GM10266 (cell line): ENCODE measurements at regions not wholly inside any gene's neighbourhood (a gene's known extent, or its start where the extent isn't known, plus 50 kb on each side); places are given as distances from the start of the nearest gene placed in this dataset.
"Not testable (repeated sequence)": the region's sequence is repeated elsewhere in the genome, so short reads cannot be mapped to it uniquely, and the experiment has no call there.

Source experiments
- DNase-seq: peaks from one replicate; pipeline ENCODE4 v3.0.0; 2012; ENCODE audit errors: extremely low spot score
- TF ChIP-seq, protein P1 (sequence below): IDR thresholded peaks from 2 replicates; pipeline ENCODE4 v1.5.1; 2012; ENCODE audit warnings: mild to moderate bottlenecking, low read depth; ENCODE audit not compliant: control insufficient read depth, insufficient read depth; ENCODE audit errors: missing control alignments

DNA sequence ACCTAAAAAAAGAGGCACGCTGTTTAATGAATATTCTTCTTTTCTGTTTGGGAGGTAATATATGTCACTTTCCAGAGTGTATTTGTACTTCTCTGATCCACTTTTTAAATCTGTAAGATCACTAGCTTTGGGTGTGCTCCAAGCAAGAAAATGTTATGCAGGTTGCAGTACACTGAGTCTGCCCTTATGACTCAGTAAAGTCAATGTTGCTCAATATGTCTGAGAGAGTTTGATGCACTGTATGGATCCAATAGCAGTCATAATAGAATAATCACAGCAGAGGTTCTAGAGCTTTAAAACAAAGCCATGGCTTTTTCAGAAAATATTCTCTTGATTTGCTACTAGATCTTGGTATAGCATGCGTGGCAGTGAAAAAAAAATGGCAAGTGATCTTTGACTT lies 525.3 kb upstream of the HTR1E start:
- TF ChIP-seq, protein P1, sequence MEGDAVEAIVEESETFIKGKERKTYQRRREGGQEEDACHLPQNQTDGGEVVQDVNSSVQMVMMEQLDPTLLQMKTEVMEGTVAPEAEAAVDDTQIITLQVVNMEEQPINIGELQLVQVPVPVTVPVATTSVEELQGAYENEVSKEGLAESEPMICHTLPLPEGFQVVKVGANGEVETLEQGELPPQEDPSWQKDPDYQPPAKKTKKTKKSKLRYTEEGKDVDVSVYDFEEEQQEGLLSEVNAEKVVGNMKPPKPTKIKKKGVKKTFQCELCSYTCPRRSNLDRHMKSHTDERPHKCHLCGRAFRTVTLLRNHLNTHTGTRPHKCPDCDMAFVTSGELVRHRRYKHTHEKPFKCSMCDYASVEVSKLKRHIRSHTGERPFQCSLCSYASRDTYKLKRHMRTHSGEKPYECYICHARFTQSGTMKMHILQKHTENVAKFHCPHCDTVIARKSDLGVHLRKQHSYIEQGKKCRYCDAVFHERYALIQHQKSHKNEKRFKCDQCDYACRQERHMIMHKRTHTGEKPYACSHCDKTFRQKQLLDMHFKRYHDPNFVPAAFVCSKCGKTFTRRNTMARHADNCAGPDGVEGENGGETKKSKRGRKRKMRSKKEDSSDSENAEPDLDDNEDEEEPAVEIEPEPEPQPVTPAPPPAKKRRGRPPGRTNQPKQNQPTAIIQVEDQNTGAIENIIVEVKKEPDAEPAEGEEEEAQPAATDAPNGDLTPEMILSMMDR: no peak
- no peak for DNase-seq

DNA sequence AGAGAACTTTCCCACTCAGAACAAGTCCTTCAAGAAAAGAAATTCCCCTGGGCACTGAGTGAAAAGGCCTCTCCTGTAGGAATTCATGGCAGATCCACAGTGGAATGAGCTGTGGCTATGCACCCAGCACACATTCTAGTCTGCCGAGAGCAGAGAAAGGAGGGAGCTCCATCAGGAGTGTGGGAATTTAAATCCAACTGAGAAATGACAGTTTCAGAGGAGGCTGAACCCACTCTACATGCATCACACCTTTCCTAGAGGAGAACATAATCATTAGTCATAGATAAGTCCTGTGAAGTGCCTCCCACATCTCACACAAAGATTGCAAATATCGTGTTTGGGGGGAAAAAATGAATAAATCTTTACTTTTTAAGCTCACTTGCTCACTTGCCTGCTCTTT lies 530.2 kb upstream of the HTR1E start:
- TF ChIP-seq, protein P1: no peak

DNA sequence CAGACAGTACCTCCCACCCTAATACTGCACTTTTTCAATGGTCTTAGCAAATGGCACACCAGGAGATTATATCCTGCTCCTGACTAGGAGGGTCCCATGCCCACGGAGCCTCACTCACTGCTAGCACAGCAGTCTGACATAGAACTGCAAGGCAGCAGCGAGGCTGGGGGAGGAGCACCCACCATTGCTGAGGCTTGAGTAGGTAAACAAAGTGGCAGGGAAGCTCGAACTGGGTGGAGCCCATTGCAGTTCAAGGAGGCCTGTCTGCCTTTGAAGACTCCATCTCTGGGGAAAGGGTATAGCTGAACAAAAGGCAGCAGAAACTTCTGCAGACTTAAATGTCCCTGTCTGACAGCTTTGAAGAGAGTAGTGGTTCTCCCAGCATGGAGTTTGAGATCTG lies 544.5 kb upstream of the HTR1E start:
- DNase-seq: not testable (repeated sequence)

More for the DNA sequence above, 530.2 kb upstream of the HTR1E start:
- DNase-seq: no peak

DNA sequence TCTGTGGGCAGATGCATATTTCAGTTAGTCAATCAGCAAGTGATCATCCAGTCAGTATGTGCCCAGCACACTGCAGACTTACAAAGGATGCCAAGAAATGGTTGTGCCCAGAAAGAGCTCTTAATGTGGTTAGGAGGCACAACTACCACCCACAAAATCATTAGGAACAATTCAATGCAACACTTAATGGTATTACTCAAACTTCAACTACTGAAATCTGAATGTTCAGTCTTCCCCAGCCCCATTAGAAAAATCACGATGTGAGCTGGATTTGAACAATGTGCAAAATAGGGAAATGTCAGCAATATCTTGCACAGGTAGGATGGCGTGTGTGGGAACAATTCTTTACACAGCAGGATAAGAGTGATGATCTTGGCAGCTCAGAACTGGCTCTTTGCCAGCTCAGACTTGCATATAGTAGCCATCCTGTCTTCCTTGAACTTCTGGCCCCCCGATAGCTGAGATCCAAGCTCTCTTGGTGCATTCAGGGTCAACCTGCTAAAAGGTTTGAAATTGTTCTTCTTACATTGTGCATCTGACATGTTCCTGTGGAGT lies 556.7 kb upstream of the HTR1E start:
- TF ChIP-seq, protein P1: no peak
- DNase-seq: no peak

DNA sequence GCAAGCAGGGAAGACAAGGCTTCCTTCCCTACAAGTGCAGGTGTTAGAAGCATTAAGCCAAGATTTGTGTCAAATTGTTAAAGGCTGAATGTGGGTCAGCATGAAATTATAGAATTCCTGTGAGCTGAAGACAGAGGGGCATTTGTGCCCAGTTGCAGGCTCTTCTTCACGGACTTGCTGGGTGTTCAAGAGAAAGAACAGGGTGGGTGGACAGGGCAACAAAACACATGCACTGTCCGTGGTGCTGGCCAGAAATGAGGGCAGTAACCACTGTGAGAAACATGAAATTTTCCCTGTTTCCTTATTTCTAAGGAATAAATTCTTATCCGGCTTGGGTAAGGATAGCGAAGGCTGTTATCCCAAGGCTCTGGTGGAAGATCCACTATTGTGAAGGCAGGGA lies 579.5 kb upstream of the HTR1E start:
- no peak for DNase-seq
- TF ChIP-seq, protein P1: no peak

DNA sequence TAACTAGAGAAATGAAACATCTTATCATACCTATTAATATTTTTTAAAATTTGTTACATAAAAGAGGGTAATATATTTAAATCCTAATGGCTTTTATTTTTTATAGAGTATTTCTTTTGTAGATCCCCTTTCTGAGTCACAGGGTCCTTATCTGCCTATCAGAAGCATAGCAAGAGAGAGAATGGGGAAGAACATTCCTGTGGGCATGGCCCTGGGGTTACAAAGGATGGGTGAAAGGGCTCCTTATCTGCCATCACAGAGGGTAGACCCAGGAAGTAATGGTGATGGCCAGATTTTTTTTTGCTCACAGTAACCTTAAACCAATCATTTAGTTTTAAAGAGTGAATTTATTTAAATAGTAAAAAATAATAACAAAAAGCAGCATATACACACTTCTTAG lies 582.1 kb upstream of the HTR1E start:
- DNase-seq: no peak
- TF ChIP-seq, protein P1: no peak

DNA sequence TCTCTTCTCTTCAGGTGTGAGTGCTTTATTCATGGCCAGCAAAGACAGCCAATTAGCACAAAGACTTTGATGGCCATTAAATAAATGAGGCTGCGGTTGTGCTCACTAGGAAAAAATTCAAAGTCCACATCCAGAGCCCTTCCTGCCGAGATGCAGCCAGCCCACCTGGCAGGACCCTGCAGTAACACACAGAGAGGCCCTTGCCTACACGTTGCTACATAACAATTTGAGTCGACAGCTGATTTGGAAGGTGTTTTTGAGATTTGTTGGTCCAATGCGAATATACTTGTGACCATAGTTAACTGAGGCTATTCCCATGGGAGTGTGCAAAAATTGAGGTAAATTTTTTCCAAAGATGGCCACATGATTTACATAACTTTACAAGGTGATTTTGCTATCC lies 605.4 kb upstream of the HTR1E start:
- TF ChIP-seq, protein P1: no peak
- no peak for DNase-seq

DNA sequence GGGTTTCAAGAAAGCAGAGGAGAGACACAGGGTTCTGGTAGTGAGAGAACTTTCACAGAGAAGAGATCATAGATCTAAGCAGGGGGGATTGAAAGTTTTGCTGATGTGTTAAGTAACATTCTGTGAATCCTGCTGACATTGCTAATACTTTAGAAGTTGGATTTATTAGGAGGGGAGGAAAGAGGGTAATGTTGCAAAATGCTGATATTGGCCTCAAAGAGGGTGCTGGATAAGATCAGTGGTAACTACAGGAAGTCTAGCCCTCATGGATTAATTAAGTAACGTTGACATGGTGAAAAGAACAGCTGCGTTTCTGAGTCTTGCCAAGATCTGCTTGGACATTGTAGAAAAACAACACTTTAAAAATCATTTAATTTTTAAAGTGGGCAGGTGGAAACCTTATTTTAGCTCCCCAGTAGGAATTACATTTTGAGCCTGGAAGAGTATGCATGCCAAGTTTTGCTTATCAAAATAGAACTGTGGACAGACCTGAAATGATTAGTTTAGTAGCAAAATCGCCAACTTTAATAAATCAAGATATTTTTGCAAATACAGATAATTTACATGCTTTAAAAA lies 606.0 kb upstream of the HTR1E start:
- DNase-seq: no peak
- TF ChIP-seq, protein P1: no peak
